H1 (cell line): ENCODE measurements at regions not wholly inside any gene's neighbourhood (a gene's known extent, or its start where the extent isn't known, plus 50 kb on each side); places are given as distances from the start of the nearest gene placed in this dataset.

Source experiments
- CTCF ChIA-PET: fragments of 300-600 bp; sonication (Branson Sonifier 250); formaldehyde crosslinking; loops from one replicate; lab custom pipeline; 2021; ENCODE audit not compliant: partially characterized antibody; lab: Charles Lee
- POLR2A ChIA-PET: fragments of 300-600 bp; sonication (Branson Sonifier 250); formaldehyde crosslinking; loops from one replicate; lab custom pipeline; 2021; ENCODE audit warnings: inconsistent platforms; ENCODE audit not compliant: partially characterized antibody; lab: Charles Lee
- DNase-seq, 2 experiments: peaks; one replicate each; pipeline versions ENCODE4 v3.0.0 to v3.0.0-alpha.2; 2010 to 2022; ENCODE audit warnings: low spot score in 2 of 2, low read depth in 1 of 2, mixed read lengths in 1 of 2
- FAIRE-seq: peaks from 2 replicates; lab custom pipeline; 2011; peaks lifted over from hg19 to GRCh38; lab: Jason Lieb, UNC
- H2AFZ ChIP-seq: 2 replicates; pipeline ENCODE4 v1.8.1; 2012; ENCODE audit warnings: low read length, inconsistent platforms
- H2AK5ac ChIP-seq: 2 replicates; pipeline ENCODE4 v1.6.1; 2013; ENCODE audit warnings: low read depth, low read length
- H2BK120ac ChIP-seq: replicated peaks from 2 replicates; pipeline ENCODE3; 2013; ENCODE audit warnings: low read depth, low read length, inconsistent platforms
- H2BK12ac ChIP-seq: 2 replicates; pipeline ENCODE4 v1.6.1; 2013; ENCODE audit warnings: low read depth, low read length
- H2BK15ac ChIP-seq: 2 replicates; pipeline ENCODE4 v1.6.1; 2013; ENCODE audit warnings: low read length
- H2BK20ac ChIP-seq: 2 replicates; pipeline ENCODE4 v1.6.1; 2013; ENCODE audit warnings: low read length
- H2BK5ac ChIP-seq: 2 replicates; pipeline ENCODE4 v1.6.1; 2013; ENCODE audit warnings: low read depth, low read length
- H3K14ac ChIP-seq: 2 replicates; pipeline ENCODE4 v1.6.1; 2013; ENCODE audit warnings: inconsistent platforms; ENCODE audit not compliant: insufficient read length
- H3K18ac ChIP-seq: 2 replicates; pipeline ENCODE4 v1.6.1; 2013; ENCODE audit warnings: low read length; ENCODE audit errors: extremely low read depth
- H3K23ac ChIP-seq: 2 replicates; pipeline ENCODE4 v1.6.1; 2013; ENCODE audit warnings: inconsistent platforms; ENCODE audit not compliant: insufficient read length
- H3K23me2 ChIP-seq: 2 replicates; pipeline ENCODE4 v1.6.1; 2013; ENCODE audit warnings: low read depth, low read length
- H3K27ac ChIP-seq: 2 replicates; pipeline ENCODE4 v1.6.1; 2011; ENCODE audit warnings: low read depth, low read length, inconsistent platforms
- H3K27me3 ChIP-seq, 4 experiments: replicated peaks in 1 of 4; 1 replicate in 1 of 4; 2 replicates in 3 of 4; pipeline versions ENCODE4 v1.6.1 to v1.8.1; 2011 to 2013; ENCODE audit warnings: low read length in 3 of 4, mild to moderate bottlenecking in 3 of 4, inconsistent platforms in 2 of 4, mixed read lengths in 2 of 4, moderate library complexity in 1 of 4; ENCODE audit not compliant: control insufficient read depth in 3 of 4, insufficient read depth in 3 of 4; ENCODE audit errors: extremely low read depth in 1 of 4
- H3K36me3 ChIP-seq, 4 experiments: 2 replicates each; pipeline versions ENCODE4 v1.6.1 to v1.8.1; 2011 to 2013; ENCODE audit warnings: mild to moderate bottlenecking in 4 of 4, low read length in 3 of 4, moderate library complexity in 2 of 4, control low read depth in 1 of 4, inconsistent platforms in 1 of 4; ENCODE audit not compliant: insufficient read depth in 4 of 4, control insufficient read depth in 2 of 4
- H3K4ac ChIP-seq: replicated peaks from 2 replicates; pipeline ENCODE3; 2013; ENCODE audit warnings: low read length, low read depth, mixed read lengths, inconsistent platforms; ENCODE audit not compliant: insufficient read length
- H3K4me1 ChIP-seq, 4 experiments: replicated peaks in 1 of 4; 1 replicate in 1 of 4; 2 replicates in 3 of 4; pipeline versions ENCODE4 v1.6.1 to v1.8.1; 2011 to 2013; ENCODE audit warnings: low read length in 3 of 4, inconsistent platforms in 2 of 4, mixed read lengths in 1 of 4; ENCODE audit not compliant: insufficient read depth in 4 of 4, control insufficient read depth in 3 of 4
- H3K4me2 ChIP-seq, 2 experiments: 2 replicates each; pipeline versions ENCODE4 v1.6.1 to v1.8.1; 2011 to 2013; ENCODE audit warnings: low read depth in 2 of 2, low read length in 2 of 2, control low read depth in 1 of 2, inconsistent platforms in 1 of 2, mild to moderate bottlenecking in 1 of 2; ENCODE audit not compliant: insufficient read depth in 1 of 2
- H3K4me3 ChIP-seq, 4 experiments: fragments of 200-600, 300-600 bp in 1 of 4; sonication (generic), shearing (Covaris generic), sonication (Bioruptor Twin) in 1 of 4; 2 replicates each; pipeline versions ENCODE4 v1.5.1 to v1.8.1; 2011 to 2016; ENCODE audit warnings: low read length in 4 of 4, low read depth in 3 of 4, control low read depth in 2 of 4, inconsistent platforms in 2 of 4, mild to moderate bottlenecking in 2 of 4, mixed read lengths in 1 of 4, moderate library complexity in 1 of 4; ENCODE audit not compliant: insufficient read depth in 2 of 4; ENCODE audit errors: extremely low read depth in 1 of 4
- H3K56ac ChIP-seq: replicated peaks from 2 replicates; pipeline ENCODE3; 2013; ENCODE audit warnings: low read depth, mild to moderate bottlenecking, mixed read lengths, low read length, inconsistent platforms; ENCODE audit not compliant: insufficient read length
- H3K79me1 ChIP-seq: 2 replicates; pipeline ENCODE4 v1.6.1; 2013; ENCODE audit warnings: low read depth, low read length, control low read depth
- H3K79me2 ChIP-seq, 2 experiments: 2 replicates each; pipeline versions ENCODE4 v1.6.1 to v1.8.1; 2012 to 2013; ENCODE audit warnings: low read length in 2 of 2, mild to moderate bottlenecking in 2 of 2, inconsistent platforms in 1 of 2; ENCODE audit not compliant: insufficient read depth in 2 of 2, control insufficient read depth in 1 of 2
- H3K9ac ChIP-seq, 4 experiments: replicated peaks in 1 of 4; 1 replicate in 1 of 4; 2 replicates in 3 of 4; pipeline versions ENCODE4 v1.6.1 to v1.8.1; 2011 to 2013; ENCODE audit warnings: low read depth in 3 of 4, low read length in 3 of 4, control low read depth in 2 of 4, mild to moderate bottlenecking in 2 of 4, moderate library complexity in 2 of 4, inconsistent platforms in 1 of 4; ENCODE audit errors: extremely low read depth in 1 of 4
- H3K9me3 ChIP-seq, 2 experiments: 2 replicates each; pipeline versions ENCODE4 v1.6.1 to v1.8.1; 2012 to 2013; ENCODE audit warnings: mild to moderate bottlenecking in 2 of 2, moderate library complexity in 2 of 2, control low read depth in 1 of 2, inconsistent platforms in 1 of 2, low read depth in 1 of 2, low read length in 1 of 2, mixed read lengths in 1 of 2; ENCODE audit not compliant: insufficient read depth in 2 of 2
- H4K20me1 ChIP-seq, 2 experiments: replicated peaks in 1 of 2; 2 replicates each; pipeline versions ENCODE3 to v1.8.1; 2011 to 2013; ENCODE audit warnings: inconsistent platforms in 2 of 2, low read length in 2 of 2, mild to moderate bottlenecking in 1 of 2; ENCODE audit not compliant: insufficient read depth in 2 of 2, control insufficient read depth in 1 of 2
- H4K5ac ChIP-seq: 2 replicates; pipeline ENCODE4 v1.6.1; 2013; ENCODE audit warnings: low read length, low read depth, mixed read lengths, inconsistent platforms; ENCODE audit not compliant: insufficient read length
- H4K8ac ChIP-seq: 2 replicates; pipeline ENCODE4 v1.8.0; 2013; ENCODE audit warnings: mild to moderate bottlenecking, moderate library complexity, low read length, inconsistent platforms; ENCODE audit not compliant: insufficient read depth; ENCODE audit errors: extremely low read depth
- H4K91ac ChIP-seq: replicated peaks from 2 replicates; pipeline ENCODE3; 2013; ENCODE audit warnings: low read length, mixed read lengths, inconsistent platforms; ENCODE audit not compliant: insufficient read length
- TEAD4 ChIP-seq: IDR thresholded peaks from 2 replicates; pipeline ENCODE4 v1.6.1; 2012; ENCODE audit warnings: low read depth, low read length, inconsistent platforms, mixed read lengths
- WGBS, 2 experiments: shearing (Covaris generic) in 1 of 2; methylation state at CpG; one replicate each; pipeline versions ENCODE4 v1.1.6 to v1.1.7; 2013 to 2015; ENCODE audit warnings: low lambda C conversion rate in 2 of 2, mixed read lengths in 2 of 2, inconsistent platforms in 1 of 2, low coverage in 1 of 2, missing lambda C conversion rate in 1 of 2; ENCODE audit not compliant: insufficient replicate concordance in 2 of 2, insufficient coverage in 1 of 2, insufficient read length in 1 of 2; ENCODE audit errors: extremely low coverage in 1 of 2, missing lambda C conversion rate in 1 of 2; 5-methylcytosine and 5-hydroxymethylcytosine counted together

DNA sequence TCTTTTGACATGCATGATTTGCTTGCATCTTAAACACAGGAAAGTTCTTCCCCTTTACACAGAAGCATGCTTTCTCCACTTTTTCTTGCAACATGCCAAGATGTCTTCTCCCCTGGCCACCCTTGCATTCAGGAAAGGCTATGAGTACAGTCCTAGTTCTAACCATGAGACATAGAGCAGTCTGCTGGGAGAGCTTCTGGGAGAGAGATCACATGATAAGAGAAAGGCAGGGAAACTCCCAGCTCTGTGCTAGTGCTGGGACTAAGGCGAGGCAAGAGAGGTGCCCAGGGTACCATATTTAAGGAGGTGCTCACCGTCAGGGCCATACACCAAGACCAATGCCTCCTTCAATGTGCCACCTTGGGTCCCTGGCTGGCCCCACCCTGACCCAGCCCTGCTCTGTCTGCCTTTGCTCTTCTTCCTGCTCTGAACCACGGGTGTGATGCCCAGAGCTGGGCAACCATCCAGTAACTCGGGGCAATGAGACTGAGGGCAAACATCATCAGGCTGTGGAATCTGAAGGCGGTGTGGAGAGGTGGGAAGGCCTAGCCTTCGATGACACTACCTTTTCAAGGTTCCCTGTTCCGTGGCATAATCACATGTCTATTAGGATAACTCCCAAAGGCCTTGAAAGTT lies 77.4 kb upstream of the PRR20G start:
- DNase-seq (no peak), FAIRE-seq (no peak)
- no peak for TF ChIP-seq TEAD4
- no peaks in the 10 kb centered on the region for H4K20me1 ChIP-seq
- no peak overlapping the region for H2AK5ac ChIP-seq
- H2AFZ ChIP-seq: no peak overlapping the region
- no peak overlapping the region for H3K27ac ChIP-seq
- no peak overlapping the region for H3K56ac ChIP-seq
- WGBS, 2 experiments: 83% methylated on average over 6 of the region's 7 CpGs; no CpG with 5 or more reads in 1 of the 2 experiments
- ChIA-PET CTCF (interaction anchor here (1.1 to 3.2 kb wide), 5 partner anchors 10 to 183 kb away, joined by 3 to 25 read pairs (median 11); no protein-coding TSS in a partner anchor), POLR2A (interaction anchor here (1.1 kb wide), 1 partner anchor 100 kb away, joined by 3 read pairs; no protein-coding TSS in a partner anchor)
- H3K9ac ChIP-seq: no peak overlapping the region
- no peak overlapping the region for H3K14ac ChIP-seq
- H3K4me2 ChIP-seq: no peak overlapping the region
- H3K79me1 ChIP-seq: no peaks in the 10 kb centered on the region
- no peak overlapping the region for H3K4me3 ChIP-seq
- H3K27me3 ChIP-seq: no peaks in the 10 kb centered on the region; a peak in 1 of 7 replicates
- no peak overlapping the region for H2BK120ac ChIP-seq
- no peaks in the 10 kb centered on the region for H3K79me2 ChIP-seq
- no peak overlapping the region for H3K4ac ChIP-seq
- no peak overlapping the region for H3K23ac ChIP-seq
- H4K5ac ChIP-seq: no peak overlapping the region
- no peak overlapping the region for H4K91ac ChIP-seq
- no peaks in the 10 kb centered on the region for H3K9me3 ChIP-seq
- H3K23me2 ChIP-seq: no peaks in the 10 kb centered on the region
- no peak overlapping the region for H3K18ac ChIP-seq
- no peak overlapping the region for H2BK15ac ChIP-seq
- no peak overlapping the region for H4K8ac ChIP-seq
- no peak overlapping the region for H2BK20ac ChIP-seq
- no peak overlapping the region for H2BK12ac ChIP-seq
- peaks cover 0 to 9% (median 0%) of the 10 kb centered on the region in 4 experiments; a peak in 2 of 7 replicates for H3K4me1 ChIP-seq
- no peak overlapping the region for H2BK5ac ChIP-seq
- no peaks in the 10 kb centered on the region; a peak in 2 of 8 replicates for H3K36me3 ChIP-seq
